H1 (cell line): ENCODE measurements at regions not wholly inside any gene's neighbourhood (a gene's known extent, or its start where the extent isn't known, plus 50 kb on each side); places are given as distances from the start of the nearest gene placed in this dataset.

Experiments used
- CTCF ChIA-PET: fragments of 300-600 bp; sonication (Branson Sonifier 250); formaldehyde crosslinking; loops from one replicate; lab custom pipeline; 2021; ENCODE audit not compliant: partially characterized antibody; lab: Charles Lee
- POLR2A ChIA-PET: fragments of 300-600 bp; sonication (Branson Sonifier 250); formaldehyde crosslinking; loops from one replicate; lab custom pipeline; 2021; ENCODE audit warnings: inconsistent platforms; ENCODE audit not compliant: partially characterized antibody; lab: Charles Lee
- DNase-seq, 2 experiments: peaks; one replicate each; pipeline versions ENCODE4 v3.0.0 to v3.0.0-alpha.2; 2010 to 2022; ENCODE audit warnings: low spot score in 2 of 2, low read depth in 1 of 2, mixed read lengths in 1 of 2
- FAIRE-seq: peaks from 2 replicates; lab custom pipeline; 2011; peaks lifted over from hg19 to GRCh38; lab: Jason Lieb, UNC
- H2AFZ ChIP-seq: 2 replicates; pipeline ENCODE4 v1.8.1; 2012; ENCODE audit warnings: low read length, inconsistent platforms
- H2AK5ac ChIP-seq: 2 replicates; pipeline ENCODE4 v1.6.1; 2013; ENCODE audit warnings: low read depth, low read length
- H2BK120ac ChIP-seq: replicated peaks from 2 replicates; pipeline ENCODE3; 2013; ENCODE audit warnings: low read depth, low read length, inconsistent platforms
- H2BK12ac ChIP-seq: 2 replicates; pipeline ENCODE4 v1.6.1; 2013; ENCODE audit warnings: low read depth, low read length
- H2BK15ac ChIP-seq: 2 replicates; pipeline ENCODE4 v1.6.1; 2013; ENCODE audit warnings: low read length
- H2BK20ac ChIP-seq: 2 replicates; pipeline ENCODE4 v1.6.1; 2013; ENCODE audit warnings: low read length
- H2BK5ac ChIP-seq: 2 replicates; pipeline ENCODE4 v1.6.1; 2013; ENCODE audit warnings: low read depth, low read length
- H3K14ac ChIP-seq: 2 replicates; pipeline ENCODE4 v1.6.1; 2013; ENCODE audit warnings: inconsistent platforms; ENCODE audit not compliant: insufficient read length
- H3K18ac ChIP-seq: 2 replicates; pipeline ENCODE4 v1.6.1; 2013; ENCODE audit warnings: low read length; ENCODE audit errors: extremely low read depth
- H3K23ac ChIP-seq: 2 replicates; pipeline ENCODE4 v1.6.1; 2013; ENCODE audit warnings: inconsistent platforms; ENCODE audit not compliant: insufficient read length
- H3K23me2 ChIP-seq: 2 replicates; pipeline ENCODE4 v1.6.1; 2013; ENCODE audit warnings: low read depth, low read length
- H3K27ac ChIP-seq: 2 replicates; pipeline ENCODE4 v1.6.1; 2011; ENCODE audit warnings: low read depth, low read length, inconsistent platforms
- H3K27me3 ChIP-seq, 4 experiments: replicated peaks in 1 of 4; 1 replicate in 1 of 4; 2 replicates in 3 of 4; pipeline versions ENCODE4 v1.6.1 to v1.8.1; 2011 to 2013; ENCODE audit warnings: low read length in 3 of 4, mild to moderate bottlenecking in 3 of 4, inconsistent platforms in 2 of 4, mixed read lengths in 2 of 4, moderate library complexity in 1 of 4; ENCODE audit not compliant: control insufficient read depth in 3 of 4, insufficient read depth in 3 of 4; ENCODE audit errors: extremely low read depth in 1 of 4
- H3K36me3 ChIP-seq, 4 experiments: 2 replicates each; pipeline versions ENCODE4 v1.6.1 to v1.8.1; 2011 to 2013; ENCODE audit warnings: mild to moderate bottlenecking in 4 of 4, low read length in 3 of 4, moderate library complexity in 2 of 4, control low read depth in 1 of 4, inconsistent platforms in 1 of 4; ENCODE audit not compliant: insufficient read depth in 4 of 4, control insufficient read depth in 2 of 4
- H3K4ac ChIP-seq: replicated peaks from 2 replicates; pipeline ENCODE3; 2013; ENCODE audit warnings: low read length, low read depth, mixed read lengths, inconsistent platforms; ENCODE audit not compliant: insufficient read length
- H3K4me1 ChIP-seq, 4 experiments: replicated peaks in 1 of 4; 1 replicate in 1 of 4; 2 replicates in 3 of 4; pipeline versions ENCODE4 v1.6.1 to v1.8.1; 2011 to 2013; ENCODE audit warnings: low read length in 3 of 4, inconsistent platforms in 2 of 4, mixed read lengths in 1 of 4; ENCODE audit not compliant: insufficient read depth in 4 of 4, control insufficient read depth in 3 of 4
- H3K4me2 ChIP-seq, 2 experiments: 2 replicates each; pipeline versions ENCODE4 v1.6.1 to v1.8.1; 2011 to 2013; ENCODE audit warnings: low read depth in 2 of 2, low read length in 2 of 2, control low read depth in 1 of 2, inconsistent platforms in 1 of 2, mild to moderate bottlenecking in 1 of 2; ENCODE audit not compliant: insufficient read depth in 1 of 2
- H3K4me3 ChIP-seq, 4 experiments: fragments of 200-600, 300-600 bp in 1 of 4; sonication (generic), shearing (Covaris generic), sonication (Bioruptor Twin) in 1 of 4; 2 replicates each; pipeline versions ENCODE4 v1.5.1 to v1.8.1; 2011 to 2016; ENCODE audit warnings: low read length in 4 of 4, low read depth in 3 of 4, control low read depth in 2 of 4, inconsistent platforms in 2 of 4, mild to moderate bottlenecking in 2 of 4, mixed read lengths in 1 of 4, moderate library complexity in 1 of 4; ENCODE audit not compliant: insufficient read depth in 2 of 4; ENCODE audit errors: extremely low read depth in 1 of 4
- H3K56ac ChIP-seq: replicated peaks from 2 replicates; pipeline ENCODE3; 2013; ENCODE audit warnings: low read depth, mild to moderate bottlenecking, mixed read lengths, low read length, inconsistent platforms; ENCODE audit not compliant: insufficient read length
- H3K79me1 ChIP-seq: 2 replicates; pipeline ENCODE4 v1.6.1; 2013; ENCODE audit warnings: low read depth, low read length, control low read depth
- H3K79me2 ChIP-seq, 2 experiments: 2 replicates each; pipeline versions ENCODE4 v1.6.1 to v1.8.1; 2012 to 2013; ENCODE audit warnings: low read length in 2 of 2, mild to moderate bottlenecking in 2 of 2, inconsistent platforms in 1 of 2; ENCODE audit not compliant: insufficient read depth in 2 of 2, control insufficient read depth in 1 of 2
- H3K9ac ChIP-seq, 4 experiments: replicated peaks in 1 of 4; 1 replicate in 1 of 4; 2 replicates in 3 of 4; pipeline versions ENCODE4 v1.6.1 to v1.8.1; 2011 to 2013; ENCODE audit warnings: low read depth in 3 of 4, low read length in 3 of 4, control low read depth in 2 of 4, mild to moderate bottlenecking in 2 of 4, moderate library complexity in 2 of 4, inconsistent platforms in 1 of 4; ENCODE audit errors: extremely low read depth in 1 of 4
- H3K9me3 ChIP-seq, 2 experiments: 2 replicates each; pipeline versions ENCODE4 v1.6.1 to v1.8.1; 2012 to 2013; ENCODE audit warnings: mild to moderate bottlenecking in 2 of 2, moderate library complexity in 2 of 2, control low read depth in 1 of 2, inconsistent platforms in 1 of 2, low read depth in 1 of 2, low read length in 1 of 2, mixed read lengths in 1 of 2; ENCODE audit not compliant: insufficient read depth in 2 of 2
- H4K20me1 ChIP-seq, 2 experiments: replicated peaks in 1 of 2; 2 replicates each; pipeline versions ENCODE3 to v1.8.1; 2011 to 2013; ENCODE audit warnings: inconsistent platforms in 2 of 2, low read length in 2 of 2, mild to moderate bottlenecking in 1 of 2; ENCODE audit not compliant: insufficient read depth in 2 of 2, control insufficient read depth in 1 of 2
- H4K5ac ChIP-seq: 2 replicates; pipeline ENCODE4 v1.6.1; 2013; ENCODE audit warnings: low read length, low read depth, mixed read lengths, inconsistent platforms; ENCODE audit not compliant: insufficient read length
- H4K8ac ChIP-seq: 2 replicates; pipeline ENCODE4 v1.8.0; 2013; ENCODE audit warnings: mild to moderate bottlenecking, moderate library complexity, low read length, inconsistent platforms; ENCODE audit not compliant: insufficient read depth; ENCODE audit errors: extremely low read depth
- H4K91ac ChIP-seq: replicated peaks from 2 replicates; pipeline ENCODE3; 2013; ENCODE audit warnings: low read length, mixed read lengths, inconsistent platforms; ENCODE audit not compliant: insufficient read length
- CREB1 ChIP-seq: IDR thresholded peaks from 2 replicates; pipeline ENCODE4 v1.6.1; 2012; ENCODE audit warnings: inconsistent platforms
- CTBP2 ChIP-seq: IDR thresholded peaks from 2 replicates; pipeline ENCODE4 v1.7.0; 2011; ENCODE audit warnings: borderline replicate concordance, mild to moderate bottlenecking, moderate library complexity, mixed read lengths, low read length; ENCODE audit not compliant: insufficient read depth, insufficient read length
- WGBS, 2 experiments: shearing (Covaris generic) in 1 of 2; methylation state at CpG; one replicate each; pipeline versions ENCODE4 v1.1.6 to v1.1.7; 2013 to 2015; ENCODE audit warnings: low lambda C conversion rate in 2 of 2, mixed read lengths in 2 of 2, inconsistent platforms in 1 of 2, low coverage in 1 of 2, missing lambda C conversion rate in 1 of 2; ENCODE audit not compliant: insufficient replicate concordance in 2 of 2, insufficient coverage in 1 of 2, insufficient read length in 1 of 2; ENCODE audit errors: extremely low coverage in 1 of 2, missing lambda C conversion rate in 1 of 2; 5-methylcytosine and 5-hydroxymethylcytosine counted together

DNA sequence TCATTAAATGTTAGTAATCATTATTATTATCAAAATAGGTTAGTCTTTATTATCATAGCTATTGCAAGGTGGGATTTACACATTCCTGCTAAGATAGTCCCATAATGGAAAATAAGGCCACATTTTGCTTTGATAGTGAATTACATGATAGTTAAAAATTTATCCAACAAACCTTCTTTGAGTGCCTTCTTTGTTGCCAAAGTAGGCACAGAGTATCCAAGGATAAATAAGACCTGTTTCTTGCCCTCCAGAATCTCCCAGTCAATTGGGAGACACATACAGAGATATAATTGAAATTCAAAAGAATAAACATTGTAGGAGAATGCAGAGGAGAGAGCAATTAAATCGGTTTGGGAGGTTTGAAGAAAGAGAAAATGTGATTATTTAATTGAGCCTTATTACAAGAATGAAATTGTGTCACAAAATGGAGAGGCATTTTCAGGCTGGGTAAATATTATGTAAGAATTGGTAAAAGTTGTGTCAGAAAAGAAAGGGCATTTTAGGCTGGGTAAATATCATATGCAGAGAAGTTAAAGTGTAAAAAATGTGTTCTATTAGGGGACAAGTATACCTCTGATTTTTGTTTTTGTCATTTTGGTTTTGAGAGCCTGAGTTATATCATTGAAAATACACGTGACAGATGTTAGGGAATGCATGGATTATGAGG is 189.3 kb downstream of the POU4F1 start:
- TF ChIP-seq CTBP2 (no peak), CREB1 (no peak)
- no peak overlapping the region for H3K27ac ChIP-seq
- no peaks in the 10 kb centered on the region for H3K9me3 ChIP-seq
- WGBS, 2 experiments = 76 to 100% methylated on average over 1 to 2 of the region's 2 CpGs
- H3K14ac ChIP-seq = no peak overlapping the region
- no peaks in the 10 kb centered on the region for H3K79me1 ChIP-seq
- H2BK20ac ChIP-seq = no peak overlapping the region
- H2BK5ac ChIP-seq = no peak overlapping the region
- no peak overlapping the region for H4K8ac ChIP-seq
- ChIA-PET POLR2A (no interaction called here), CTCF (no interaction called here)
- no peaks in the 10 kb centered on the region for H4K20me1 ChIP-seq
- DNase-seq = no peak
- H2BK120ac ChIP-seq = no peak overlapping the region
- H3K79me2 ChIP-seq = no peaks in the 10 kb centered on the region
- H4K5ac ChIP-seq = no peak overlapping the region
- peaks cover 0 to 2% (median 0%) of the 10 kb centered on the region in 4 experiments; a peak in 1 of 7 replicates for H3K4me1 ChIP-seq
- no peak overlapping the region for H3K56ac ChIP-seq
- no peak overlapping the region for H3K9ac ChIP-seq
- no peak overlapping the region for H3K4ac ChIP-seq
- H3K27me3 ChIP-seq = no peaks in the 10 kb centered on the region
- no peak overlapping the region for H3K18ac ChIP-seq
- no peaks in the 10 kb centered on the region for H3K23me2 ChIP-seq
- H2AFZ ChIP-seq = no peak overlapping the region
- H3K23ac ChIP-seq = no peak overlapping the region
- no peak overlapping the region for H2BK12ac ChIP-seq
- H2BK15ac ChIP-seq = no peak overlapping the region
- H3K36me3 ChIP-seq = no peaks in the 10 kb centered on the region
- no peak for FAIRE-seq
- H4K91ac ChIP-seq = no peak overlapping the region
- no peak overlapping the region for H3K4me2 ChIP-seq
- H3K4me3 ChIP-seq = no peak overlapping the region
- no peak overlapping the region for H2AK5ac ChIP-seq
